H1 (cell line): ENCODE measurements at regions not wholly inside any gene's neighbourhood (a gene's known extent, or its start where the extent isn't known, plus 50 kb on each side); places are given as distances from the start of the nearest gene placed in this dataset.

Experiments used
- CTCF ChIA-PET: fragments of 300-600 bp; sonication (Branson Sonifier 250); formaldehyde crosslinking; loops from one replicate; lab custom pipeline; 2021; ENCODE audit not compliant: partially characterized antibody; lab: Charles Lee
- POLR2A ChIA-PET: fragments of 300-600 bp; sonication (Branson Sonifier 250); formaldehyde crosslinking; loops from one replicate; lab custom pipeline; 2021; ENCODE audit warnings: inconsistent platforms; ENCODE audit not compliant: partially characterized antibody; lab: Charles Lee
- DNase-seq, 2 experiments: peaks; one replicate each; pipeline versions ENCODE4 v3.0.0 to v3.0.0-alpha.2; 2010 to 2022; ENCODE audit warnings: low spot score in 2 of 2, low read depth in 1 of 2, mixed read lengths in 1 of 2
- FAIRE-seq: peaks from 2 replicates; lab custom pipeline; 2011; peaks lifted over from hg19 to GRCh38; lab: Jason Lieb, UNC
- H2AFZ ChIP-seq: 2 replicates; pipeline ENCODE4 v1.8.1; 2012; ENCODE audit warnings: low read length, inconsistent platforms
- H2AK5ac ChIP-seq: 2 replicates; pipeline ENCODE4 v1.6.1; 2013; ENCODE audit warnings: low read depth, low read length
- H2BK120ac ChIP-seq: replicated peaks from 2 replicates; pipeline ENCODE3; 2013; ENCODE audit warnings: low read depth, low read length, inconsistent platforms
- H2BK12ac ChIP-seq: 2 replicates; pipeline ENCODE4 v1.6.1; 2013; ENCODE audit warnings: low read depth, low read length
- H2BK15ac ChIP-seq: 2 replicates; pipeline ENCODE4 v1.6.1; 2013; ENCODE audit warnings: low read length
- H2BK20ac ChIP-seq: 2 replicates; pipeline ENCODE4 v1.6.1; 2013; ENCODE audit warnings: low read length
- H2BK5ac ChIP-seq: 2 replicates; pipeline ENCODE4 v1.6.1; 2013; ENCODE audit warnings: low read depth, low read length
- H3K14ac ChIP-seq: 2 replicates; pipeline ENCODE4 v1.6.1; 2013; ENCODE audit warnings: inconsistent platforms; ENCODE audit not compliant: insufficient read length
- H3K18ac ChIP-seq: 2 replicates; pipeline ENCODE4 v1.6.1; 2013; ENCODE audit warnings: low read length; ENCODE audit errors: extremely low read depth
- H3K23ac ChIP-seq: 2 replicates; pipeline ENCODE4 v1.6.1; 2013; ENCODE audit warnings: inconsistent platforms; ENCODE audit not compliant: insufficient read length
- H3K23me2 ChIP-seq: 2 replicates; pipeline ENCODE4 v1.6.1; 2013; ENCODE audit warnings: low read depth, low read length
- H3K27ac ChIP-seq: 2 replicates; pipeline ENCODE4 v1.6.1; 2011; ENCODE audit warnings: low read depth, low read length, inconsistent platforms
- H3K27me3 ChIP-seq, 4 experiments: replicated peaks in 1 of 4; 1 replicate in 1 of 4; 2 replicates in 3 of 4; pipeline versions ENCODE4 v1.6.1 to v1.8.1; 2011 to 2013; ENCODE audit warnings: low read length in 3 of 4, mild to moderate bottlenecking in 3 of 4, inconsistent platforms in 2 of 4, mixed read lengths in 2 of 4, moderate library complexity in 1 of 4; ENCODE audit not compliant: control insufficient read depth in 3 of 4, insufficient read depth in 3 of 4; ENCODE audit errors: extremely low read depth in 1 of 4
- H3K36me3 ChIP-seq, 4 experiments: 2 replicates each; pipeline versions ENCODE4 v1.6.1 to v1.8.1; 2011 to 2013; ENCODE audit warnings: mild to moderate bottlenecking in 4 of 4, low read length in 3 of 4, moderate library complexity in 2 of 4, control low read depth in 1 of 4, inconsistent platforms in 1 of 4; ENCODE audit not compliant: insufficient read depth in 4 of 4, control insufficient read depth in 2 of 4
- H3K4ac ChIP-seq: replicated peaks from 2 replicates; pipeline ENCODE3; 2013; ENCODE audit warnings: low read length, low read depth, mixed read lengths, inconsistent platforms; ENCODE audit not compliant: insufficient read length
- H3K4me1 ChIP-seq, 4 experiments: replicated peaks in 1 of 4; 1 replicate in 1 of 4; 2 replicates in 3 of 4; pipeline versions ENCODE4 v1.6.1 to v1.8.1; 2011 to 2013; ENCODE audit warnings: low read length in 3 of 4, inconsistent platforms in 2 of 4, mixed read lengths in 1 of 4; ENCODE audit not compliant: insufficient read depth in 4 of 4, control insufficient read depth in 3 of 4
- H3K4me2 ChIP-seq, 2 experiments: 2 replicates each; pipeline versions ENCODE4 v1.6.1 to v1.8.1; 2011 to 2013; ENCODE audit warnings: low read depth in 2 of 2, low read length in 2 of 2, control low read depth in 1 of 2, inconsistent platforms in 1 of 2, mild to moderate bottlenecking in 1 of 2; ENCODE audit not compliant: insufficient read depth in 1 of 2
- H3K4me3 ChIP-seq, 4 experiments: fragments of 200-600, 300-600 bp in 1 of 4; sonication (generic), shearing (Covaris generic), sonication (Bioruptor Twin) in 1 of 4; 2 replicates each; pipeline versions ENCODE4 v1.5.1 to v1.8.1; 2011 to 2016; ENCODE audit warnings: low read length in 4 of 4, low read depth in 3 of 4, control low read depth in 2 of 4, inconsistent platforms in 2 of 4, mild to moderate bottlenecking in 2 of 4, mixed read lengths in 1 of 4, moderate library complexity in 1 of 4; ENCODE audit not compliant: insufficient read depth in 2 of 4; ENCODE audit errors: extremely low read depth in 1 of 4
- H3K56ac ChIP-seq: replicated peaks from 2 replicates; pipeline ENCODE3; 2013; ENCODE audit warnings: low read depth, mild to moderate bottlenecking, mixed read lengths, low read length, inconsistent platforms; ENCODE audit not compliant: insufficient read length
- H3K79me1 ChIP-seq: 2 replicates; pipeline ENCODE4 v1.6.1; 2013; ENCODE audit warnings: low read depth, low read length, control low read depth
- H3K79me2 ChIP-seq, 2 experiments: 2 replicates each; pipeline versions ENCODE4 v1.6.1 to v1.8.1; 2012 to 2013; ENCODE audit warnings: low read length in 2 of 2, mild to moderate bottlenecking in 2 of 2, inconsistent platforms in 1 of 2; ENCODE audit not compliant: insufficient read depth in 2 of 2, control insufficient read depth in 1 of 2
- H3K9ac ChIP-seq, 4 experiments: replicated peaks in 1 of 4; 1 replicate in 1 of 4; 2 replicates in 3 of 4; pipeline versions ENCODE4 v1.6.1 to v1.8.1; 2011 to 2013; ENCODE audit warnings: low read depth in 3 of 4, low read length in 3 of 4, control low read depth in 2 of 4, mild to moderate bottlenecking in 2 of 4, moderate library complexity in 2 of 4, inconsistent platforms in 1 of 4; ENCODE audit errors: extremely low read depth in 1 of 4
- H3K9me3 ChIP-seq, 2 experiments: 2 replicates each; pipeline versions ENCODE4 v1.6.1 to v1.8.1; 2012 to 2013; ENCODE audit warnings: mild to moderate bottlenecking in 2 of 2, moderate library complexity in 2 of 2, control low read depth in 1 of 2, inconsistent platforms in 1 of 2, low read depth in 1 of 2, low read length in 1 of 2, mixed read lengths in 1 of 2; ENCODE audit not compliant: insufficient read depth in 2 of 2
- H4K20me1 ChIP-seq, 2 experiments: replicated peaks in 1 of 2; 2 replicates each; pipeline versions ENCODE3 to v1.8.1; 2011 to 2013; ENCODE audit warnings: inconsistent platforms in 2 of 2, low read length in 2 of 2, mild to moderate bottlenecking in 1 of 2; ENCODE audit not compliant: insufficient read depth in 2 of 2, control insufficient read depth in 1 of 2
- H4K5ac ChIP-seq: 2 replicates; pipeline ENCODE4 v1.6.1; 2013; ENCODE audit warnings: low read length, low read depth, mixed read lengths, inconsistent platforms; ENCODE audit not compliant: insufficient read length
- H4K8ac ChIP-seq: 2 replicates; pipeline ENCODE4 v1.8.0; 2013; ENCODE audit warnings: mild to moderate bottlenecking, moderate library complexity, low read length, inconsistent platforms; ENCODE audit not compliant: insufficient read depth; ENCODE audit errors: extremely low read depth
- H4K91ac ChIP-seq: replicated peaks from 2 replicates; pipeline ENCODE3; 2013; ENCODE audit warnings: low read length, mixed read lengths, inconsistent platforms; ENCODE audit not compliant: insufficient read length
- BRCA1 ChIP-seq: IDR thresholded peaks from 2 replicates; pipeline ENCODE4 v1.6.1; 2012; ENCODE audit warnings: low read depth, low read length, improper control_type of control experiment
- CBX5 ChIP-seq: fragments of 300-800, 300-1000 bp; sonication (generic); IDR thresholded peaks from 2 replicates; pipeline ENCODE4 v1.7.1; 2016; ENCODE audit warnings: antibody characterized with exemption, low read length, low read depth
- FOSL1 ChIP-seq: IDR thresholded peaks from 2 replicates; pipeline ENCODE4 v1.6.1; 2011; ENCODE audit warnings: mild to moderate bottlenecking, low read depth, low read length, moderate library complexity; ENCODE audit not compliant: insufficient read depth
- JUN ChIP-seq: IDR thresholded peaks from 2 replicates; pipeline ENCODE4 v1.6.1; 2011; ENCODE audit warnings: low read depth, mild to moderate bottlenecking, improper control_type of control experiment, low read length
- POU5F1 ChIP-seq: IDR thresholded peaks from 2 replicates; pipeline ENCODE4 v1.6.1; 2011; ENCODE audit warnings: low read depth, mild to moderate bottlenecking, low read length, moderate library complexity
- SIN3A ChIP-seq, 2 experiments: IDR thresholded peaks in 1 of 2; conservative IDR thresholded peaks in 1 of 2; 2 replicates each; pipeline ENCODE4 v1.6.1; 2011 to 2012; ENCODE audit warnings: low read length in 2 of 2, improper control_type of control experiment in 1 of 2, low read depth in 1 of 2, mild to moderate bottlenecking in 1 of 2
- SP2 ChIP-seq: IDR thresholded peaks from 2 replicates; pipeline ENCODE4 v1.6.1; 2012; ENCODE audit warnings: mild to moderate bottlenecking, low read length, inconsistent platforms
- SUZ12 ChIP-seq: fragments of 200-600 bp; sonication (generic); IDR thresholded peaks from 2 replicates; pipeline ENCODE4 v1.6.1; 2012; ENCODE audit warnings: mild to moderate bottlenecking, inconsistent platforms, low read length, moderate library complexity, mixed read lengths
- TAF1 ChIP-seq: IDR thresholded peaks from 2 replicates; pipeline ENCODE4 v1.6.1; 2011; ENCODE audit warnings: mild to moderate bottlenecking, low read depth, low read length
- TCF12 ChIP-seq: IDR thresholded peaks from 2 replicates; pipeline ENCODE4 v1.6.1; 2011; ENCODE audit warnings: low read depth, mild to moderate bottlenecking, low read length
- ZNF274 ChIP-seq: IDR thresholded peaks from 2 replicates; pipeline ENCODE4 v1.7.0; 2012; ENCODE audit warnings: low read length, borderline replicate concordance; ENCODE audit errors: extremely low read depth
- WGBS, 2 experiments: shearing (Covaris generic) in 1 of 2; methylation state at CpG; one replicate each; pipeline versions ENCODE4 v1.1.6 to v1.1.7; 2013 to 2015; ENCODE audit warnings: low lambda C conversion rate in 2 of 2, mixed read lengths in 2 of 2, inconsistent platforms in 1 of 2, low coverage in 1 of 2, missing lambda C conversion rate in 1 of 2; ENCODE audit not compliant: insufficient replicate concordance in 2 of 2, insufficient coverage in 1 of 2, insufficient read length in 1 of 2; ENCODE audit errors: extremely low coverage in 1 of 2, missing lambda C conversion rate in 1 of 2; 5-methylcytosine and 5-hydroxymethylcytosine counted together

- Histone ChIP-seq H3K4ac (no peak overlapping the region), H4K20me1 (no peaks in the 10 kb centered on the region), H4K8ac (no peak overlapping the region), H3K79me1 (no peaks in the 10 kb centered on the region), H3K23ac (no peak overlapping the region), H2BK5ac (no peak overlapping the region), H2BK120ac (no peak overlapping the region), H4K5ac (no peak overlapping the region), H3K4me2 (no peak overlapping the region), H3K14ac (no peak overlapping the region), H3K27me3 (no peaks in the 10 kb centered on the region), H3K4me3 (no peak overlapping the region), H3K9ac (no peak overlapping the region), H3K23me2 (no peaks in the 10 kb centered on the region), H3K56ac (no peak overlapping the region), H3K4me1 (no peaks in the 10 kb centered on the region), H3K18ac (no peak overlapping the region), H2BK15ac (no peak overlapping the region), H3K27ac (no peak overlapping the region), H2BK20ac (no peak overlapping the region), H2BK12ac (no peak overlapping the region), H3K79me2 (no peaks in the 10 kb centered on the region), H3K36me3 (no peaks in the 10 kb centered on the region), H2AFZ (no peak overlapping the region), H4K91ac (no peak overlapping the region), H3K9me3 (no peaks in the 10 kb centered on the region), H2AK5ac (no peak overlapping the region)
- DNase-seq (no peak), FAIRE-seq (no peak)
- POLR2A ChIA-PET: no interaction called here
- 94% methylated on average over 9 of the region's 10 CpGs; no CpG with 5 or more reads in 1 of the 2 experiments for WGBS, 2 experiments
- CTCF ChIA-PET: no interaction called here
- TF ChIP-seq TAF1: no peak
- TF ChIP-seq ZNF274: no peak
- TF ChIP-seq JUN: no peak
- no peak for TF ChIP-seq FOSL1
- no peak for TF ChIP-seq CBX5
- TF ChIP-seq SIN3A (conservative IDR thresholded peaks at IDR 0.05 in 1 of 2, IDR thresholded peaks at IDR 0.05 in 1 of 2; ENCODE audit: low read depth in 1 of 2, low read length in 2 of 2): no peak
- TF ChIP-seq TCF12: no peak
- no peak for TF ChIP-seq SUZ12
- TF ChIP-seq SP2: no peak
- TF ChIP-seq BRCA1: no peak
- TF ChIP-seq POU5F1: no peak
Measured at GRCh38 chr2:129224022-129224421, 755.4 kb upstream of the RAB6C start.
